ENCODE measurements at regions not wholly inside any gene's neighbourhood (a gene's known extent, or its start where the extent isn't known, plus 50 kb on each side); places are given as distances from the start of the nearest gene placed in this dataset.

- no peak for DNase-seq (ENCODE audit: low read depth)
- in situ Hi-C loops (cut with HindIII; ENCODE audit: low pct_unique_long_range_greater_than_20kb, low sequenced_read_pairs), result no loop called here
Observed at GRCh38 chr6:153263489-153263888, 132.4 kb upstream of the RGS17 start.

DNA sequence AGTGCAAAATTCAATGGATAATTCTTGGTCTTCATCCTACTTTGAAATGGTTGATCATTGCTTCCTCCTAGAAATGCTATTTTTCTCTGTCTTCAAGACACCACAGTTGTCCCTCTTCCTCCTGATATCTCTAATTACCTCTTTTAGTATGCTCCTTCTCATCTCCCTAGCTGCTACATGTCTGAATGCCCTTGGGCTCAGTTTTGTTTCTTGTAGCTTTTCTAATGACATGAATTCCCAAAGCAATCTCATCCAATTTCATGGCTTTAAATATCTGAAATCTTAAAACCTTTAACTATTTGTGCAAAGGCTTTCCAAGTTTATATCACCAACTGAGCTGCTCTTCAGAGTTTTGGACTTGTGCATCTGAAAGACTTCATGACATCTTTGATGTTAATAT lies 120.2 kb upstream of the RGS17 start:
- DNase-seq (ENCODE audit: low read depth), result no peak
- in situ Hi-C loops (cut with HindIII; ENCODE audit: low pct_unique_long_range_greater_than_20kb, low sequenced_read_pairs), result no loop called here

DNA sequence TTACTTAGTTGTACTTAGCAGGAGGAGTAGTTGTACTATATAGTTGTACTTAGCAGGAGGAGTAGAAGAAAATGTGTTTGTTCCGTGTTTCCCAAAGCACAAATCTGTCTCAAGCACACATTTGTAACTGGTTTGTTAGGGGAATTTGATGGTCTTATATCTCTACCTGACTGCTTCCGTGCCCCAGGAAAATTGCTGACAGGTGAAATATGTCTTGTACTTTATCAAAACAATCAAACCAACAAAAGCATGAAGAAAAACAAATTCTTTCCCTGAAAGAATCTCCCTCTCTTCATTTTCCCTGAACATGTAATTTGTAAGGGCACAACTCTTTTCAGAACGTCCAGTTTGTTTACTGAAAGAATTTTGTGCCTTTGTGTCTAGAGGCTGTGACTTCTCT lies 106.6 kb upstream of the RGS17 start:
- in situ Hi-C loops (cut with HindIII; ENCODE audit: low pct_unique_long_range_greater_than_20kb, low sequenced_read_pairs), result no loop called here

DNA sequence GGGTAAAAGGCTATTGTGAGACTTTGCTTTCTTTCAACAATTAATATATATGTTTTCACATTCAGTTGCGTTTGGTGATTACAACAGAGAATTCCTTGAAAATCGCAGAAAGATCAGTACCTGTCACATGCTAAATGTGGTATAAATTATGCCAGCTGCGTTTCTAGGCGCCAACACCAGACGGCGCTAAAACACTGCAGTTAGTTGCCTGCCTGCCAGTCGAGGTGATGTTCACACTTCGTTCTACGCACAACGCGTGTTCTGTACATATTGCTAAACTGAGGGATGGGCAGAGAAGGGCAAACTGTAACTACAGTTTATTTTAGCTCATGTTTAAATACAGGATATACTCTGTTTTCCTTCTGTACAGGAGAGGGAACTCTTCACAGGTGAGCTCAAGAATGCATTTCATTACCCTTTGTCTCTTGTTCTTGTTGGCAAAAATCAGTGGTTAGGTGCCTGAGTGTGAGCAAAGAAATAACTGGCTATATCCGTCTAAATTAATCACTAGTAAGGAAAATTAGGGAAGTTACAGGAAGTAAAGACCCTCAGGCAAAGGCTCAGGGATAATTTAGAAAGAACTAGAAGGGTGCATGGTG lies 100.1 kb upstream of the RGS17 start:
- no peak for DNase-seq (ENCODE audit: low read depth)
- in situ Hi-C loops (cut with HindIII; ENCODE audit: low pct_unique_long_range_greater_than_20kb, low sequenced_read_pairs), result no loop called here

More for the DNA sequence above, 106.6 kb upstream of the RGS17 start:
- no peak for DNase-seq (ENCODE audit: low read depth)

DNA sequence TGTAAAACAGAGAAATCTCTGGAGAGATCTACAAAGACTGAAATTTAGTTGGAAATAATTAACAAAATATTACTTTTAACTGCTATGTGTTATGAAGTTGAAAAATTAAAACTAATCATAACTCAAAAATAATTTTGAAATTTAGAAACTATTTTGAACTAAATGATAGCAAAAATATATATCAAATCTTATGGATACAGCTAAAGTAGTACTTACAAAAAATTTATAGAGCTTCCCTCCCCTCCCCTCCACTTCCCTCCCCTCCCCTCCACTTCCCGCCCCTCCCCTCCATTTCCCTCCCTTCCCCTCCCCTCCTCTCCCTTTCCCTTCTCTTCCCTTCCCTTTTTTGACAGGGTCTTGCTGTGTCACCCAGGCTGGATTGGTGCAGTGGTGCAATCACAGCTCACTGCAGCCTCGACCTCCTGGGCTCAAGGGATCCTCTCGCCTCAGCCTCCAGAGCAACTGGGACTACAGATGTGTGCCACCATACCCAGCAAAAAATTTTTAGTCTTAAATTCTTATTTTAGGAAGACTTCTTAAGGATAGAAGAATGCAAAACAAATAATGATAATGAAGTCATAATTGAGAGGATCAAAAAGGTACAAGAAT lies 87.2 kb upstream of the RGS17 start:
- DNase-seq (ENCODE audit: low read depth), result no peak
- in situ Hi-C loops (cut with HindIII; ENCODE audit: low pct_unique_long_range_greater_than_20kb, low sequenced_read_pairs), result no loop called here

DNA sequence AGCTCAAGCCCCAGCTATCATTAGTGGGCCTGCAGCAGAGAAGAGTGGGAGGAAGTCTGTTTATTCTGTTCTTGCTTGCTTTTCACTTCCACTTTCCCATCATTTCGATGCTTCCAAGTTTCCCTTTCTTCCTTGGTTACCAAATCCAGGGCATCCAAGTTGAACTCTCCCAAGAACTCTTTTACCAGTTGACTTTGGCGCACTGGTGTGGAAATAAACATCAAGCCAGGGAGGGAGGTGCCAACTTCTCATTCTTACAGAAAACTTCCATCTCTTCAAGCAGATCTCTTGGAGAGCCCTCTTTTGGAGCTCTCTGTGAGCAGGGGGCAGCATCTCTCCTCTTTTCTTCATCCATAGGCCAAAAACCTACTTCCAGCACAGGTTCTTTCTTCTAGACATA lies 85.7 kb upstream of the RGS17 start:
- no peak for DNase-seq (ENCODE audit: low read depth)
- in situ Hi-C loops (cut with HindIII; ENCODE audit: low pct_unique_long_range_greater_than_20kb, low sequenced_read_pairs), result no loop called here

DNA sequence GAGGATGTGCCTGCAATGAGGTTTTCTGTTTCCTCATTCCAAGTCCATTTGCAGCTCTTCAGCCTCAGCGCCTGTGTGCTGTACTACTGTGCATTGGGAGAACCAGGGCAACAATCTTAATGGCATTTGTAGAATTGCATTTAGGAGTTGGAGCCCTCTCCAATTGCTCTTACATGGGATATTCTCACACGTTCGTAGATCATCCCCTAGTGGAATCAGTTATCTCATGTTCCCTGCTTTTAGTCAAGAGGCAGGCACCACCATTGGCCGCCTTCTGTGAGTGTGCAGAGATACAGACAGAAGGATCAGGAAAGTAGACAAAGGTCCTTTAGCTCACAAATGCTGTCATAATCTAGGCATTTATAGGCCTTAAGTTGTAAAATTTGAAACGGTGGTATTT lies 84.2 kb upstream of the RGS17 start:
- in situ Hi-C loops (cut with HindIII; ENCODE audit: low pct_unique_long_range_greater_than_20kb, low sequenced_read_pairs), result no loop called here
- DNase-seq (ENCODE audit: low read depth), result no peak

GRCh38 chr6:153214436-153214835 lies 83.4 kb upstream of the RGS17 start:
- in situ Hi-C loops (cut with HindIII; ENCODE audit: low pct_unique_long_range_greater_than_20kb, low sequenced_read_pairs), result no loop called here
- DNase-seq (ENCODE audit: low read depth), result no peak

DNA sequence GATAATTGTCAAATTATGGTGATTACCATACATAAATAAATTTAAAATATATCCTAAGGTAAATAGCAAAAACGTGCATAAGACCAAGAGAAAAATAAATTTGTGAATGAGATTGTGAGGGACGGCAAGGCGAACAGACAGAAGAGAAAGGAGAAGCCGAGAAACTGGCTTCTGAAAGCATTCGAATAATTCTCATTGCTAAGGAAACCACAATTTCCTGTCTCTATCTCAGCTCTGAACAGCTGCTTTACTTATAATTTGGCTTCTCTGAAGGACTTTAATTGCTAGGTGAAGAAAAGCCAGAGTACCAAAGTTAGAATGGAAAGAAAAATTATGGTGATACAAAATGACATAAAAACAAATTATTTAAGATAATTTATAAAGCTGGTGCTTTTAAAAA lies 79.0 kb upstream of the RGS17 start:
- no peak for DNase-seq (ENCODE audit: low read depth)
- in situ Hi-C loops (cut with HindIII; ENCODE audit: low pct_unique_long_range_greater_than_20kb, low sequenced_read_pairs), result no loop called here

DNA sequence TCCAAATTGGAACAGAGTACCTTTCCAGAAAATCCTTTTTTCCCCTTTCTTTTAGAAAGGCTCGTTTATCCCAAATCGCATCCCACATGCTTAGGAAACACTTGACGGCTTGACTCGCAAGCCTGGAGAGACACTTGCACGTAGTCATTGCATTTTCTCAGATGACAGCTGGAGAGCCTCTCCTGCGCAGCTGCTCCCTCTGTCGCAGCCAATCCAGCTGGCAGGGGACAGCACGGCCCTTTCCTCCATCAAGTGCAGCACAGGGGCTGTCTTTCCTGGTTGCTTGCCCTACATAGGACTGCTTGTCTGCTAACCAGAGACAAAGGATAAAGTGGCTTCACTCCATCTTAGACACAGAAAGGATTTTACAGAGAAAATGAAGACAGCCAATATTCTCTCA lies 77.6 kb upstream of the RGS17 start:
- in situ Hi-C loops (cut with HindIII; ENCODE audit: low pct_unique_long_range_greater_than_20kb, low sequenced_read_pairs), result no loop called here
- DNase-seq (ENCODE audit: low read depth), result no peak

DNA sequence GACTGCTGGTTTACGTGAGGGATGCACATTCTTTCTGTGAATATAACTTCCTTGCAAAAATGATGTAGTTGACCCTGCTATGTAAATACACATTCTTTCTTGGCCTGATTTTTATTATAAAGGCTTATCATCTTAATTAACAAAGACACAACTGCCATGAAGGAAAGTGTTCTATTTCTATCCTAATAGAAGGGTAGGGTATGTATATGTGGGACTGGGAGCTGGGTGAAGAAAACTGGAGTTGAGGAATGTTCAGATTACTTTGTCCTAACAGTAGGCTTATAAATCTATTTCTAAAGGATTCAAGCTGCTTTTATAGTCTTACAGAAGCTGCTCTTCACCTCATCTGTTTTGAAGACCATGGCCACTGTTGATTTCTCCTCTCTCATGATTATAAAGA lies 76.5 kb upstream of the RGS17 start:
- DNase-seq (ENCODE audit: low read depth), result no peak
- in situ Hi-C loops (cut with HindIII; ENCODE audit: low pct_unique_long_range_greater_than_20kb, low sequenced_read_pairs), result no loop called here

- in situ Hi-C loops (cut with HindIII; ENCODE audit: low pct_unique_long_range_greater_than_20kb, low sequenced_read_pairs), result no loop called here
- DNase-seq (ENCODE audit: low read depth), result no peak
Observed at GRCh38 chr6:153207006-153207405, 75.9 kb upstream of the RGS17 start.

DNA sequence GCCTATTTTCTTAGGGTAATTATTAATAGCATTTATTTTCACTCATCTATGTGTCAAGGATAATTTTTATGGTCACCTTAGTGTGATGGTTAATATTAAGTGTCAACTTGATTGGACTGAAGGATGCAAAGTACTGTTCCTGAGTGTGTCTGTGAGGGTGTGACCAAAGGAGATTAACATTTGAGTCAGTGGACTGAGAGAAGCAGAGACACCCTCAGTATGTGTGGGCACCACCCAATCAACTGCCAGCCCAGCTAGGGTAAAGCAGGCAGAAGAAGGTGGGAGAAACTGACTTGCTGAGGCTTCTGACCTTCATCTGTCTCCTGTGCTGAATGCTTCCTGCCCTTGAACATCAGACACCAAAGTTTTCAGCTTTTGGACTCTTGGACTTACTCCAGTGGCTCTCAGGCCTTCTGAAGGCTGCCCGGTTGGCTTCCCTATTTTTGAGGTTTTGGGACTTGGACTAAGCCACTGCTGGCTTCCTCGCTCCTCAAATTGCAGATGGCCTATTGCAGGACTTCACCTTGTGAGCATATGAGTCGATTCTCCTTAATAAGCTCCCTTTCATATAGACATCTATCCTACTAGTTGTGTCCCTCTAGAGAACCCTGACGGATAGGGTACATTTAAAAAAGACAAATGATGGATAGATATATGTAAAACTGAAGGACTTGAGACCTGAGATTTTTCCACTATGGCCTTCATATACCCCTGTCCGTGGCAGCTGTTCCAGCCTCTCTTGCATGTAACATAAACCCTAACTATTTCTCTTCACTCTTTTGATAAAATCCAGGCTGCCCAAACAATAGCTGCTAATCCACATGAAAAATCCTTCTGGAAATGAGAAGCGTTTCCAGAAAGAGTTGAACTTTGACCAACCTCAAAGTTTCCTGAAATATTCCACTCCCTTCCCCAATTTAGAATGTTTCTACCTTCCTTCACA lies 62.1 kb upstream of the RGS17 start:
- in situ Hi-C loops (cut with HindIII; ENCODE audit: low pct_unique_long_range_greater_than_20kb, low sequenced_read_pairs), result no loop called here
- no peak for DNase-seq (ENCODE audit: low read depth)

GRCh38 chr6:153183925-153184324 lies 52.8 kb upstream of the RGS17 start:
- in situ Hi-C loops (cut with HindIII; ENCODE audit: low pct_unique_long_range_greater_than_20kb, low sequenced_read_pairs), result no loop called here
- DNase-seq (ENCODE audit: low read depth), result no peak

All from Caki2 (cell line).